Middle frontal gyrus (tissue), 1 donor: ENCODE measurements at regions not wholly inside any gene's neighbourhood (a gene's known extent, or its start where the extent isn't known, plus 50 kb on each side); places are given as distances from the start of the nearest gene placed in this dataset.

Source experiments
- DNase-seq: peaks from one replicate; pipeline ENCODE4 v3.0.0-alpha.2; 2015; ENCODE audit warnings: low spot score; ENCODE audit errors: extremely low spot score

- no peak for DNase-seq
Measured at GRCh38 chr1:88056881-88057280, 627.2 kb upstream of the PKN2 start.

- DNase-seq: no peak
Measured at GRCh38 chr1:88058205-88058604, 625.9 kb upstream of the PKN2 start.

GRCh38 chr1:88060112-88060673, 623.9 kb upstream of the PKN2 start:
- DNase-seq: peak; percentile 14

GRCh38 chr1:88060750-88061491, 623.2 kb upstream of the PKN2 start:
- DNase-seq: no peak

GRCh38 chr1:88061492-88062177, 622.4 kb upstream of the PKN2 start:
- no peak for DNase-seq

- DNase-seq: no peak
Measured at GRCh38 chr1:88062650-88063153, 621.4 kb upstream of the PKN2 start.

- DNase-seq: no peak
Measured at GRCh38 chr1:88063605-88064004, 620.5 kb upstream of the PKN2 start.

- DNase-seq: no peak
Measured at GRCh38 chr1:88068407-88068960, 615.6 kb upstream of the PKN2 start.

GRCh38 chr1:88070956-88071355, 613.1 kb upstream of the PKN2 start:
- DNase-seq: no peak

GRCh38 chr1:88074661-88075060, 609.4 kb upstream of the PKN2 start:
- DNase-seq: no peak

- no peak for DNase-seq
Measured at GRCh38 chr1:88075813-88076212, 608.3 kb upstream of the PKN2 start.

- no peak for DNase-seq
Measured at GRCh38 chr1:88079036-88079435, 605.0 kb upstream of the PKN2 start.

- no peak for DNase-seq
Measured at GRCh38 chr1:88080875-88081274, 603.2 kb upstream of the PKN2 start.

GRCh38 chr1:88088481-88088880, 595.6 kb upstream of the PKN2 start:
- DNase-seq: no peak

GRCh38 chr1:88089961-88090360, 594.1 kb upstream of the PKN2 start:
- DNase-seq: no peak

- DNase-seq: no peak
Measured at GRCh38 chr1:88098881-88099280, 585.2 kb upstream of the PKN2 start.

GRCh38 chr1:88101041-88101440, 583.0 kb upstream of the PKN2 start:
- no peak for DNase-seq

GRCh38 chr1:88104236-88104635, 579.8 kb upstream of the PKN2 start:
- no peak for DNase-seq

GRCh38 chr1:88104886-88105285, 579.2 kb upstream of the PKN2 start:
- no peak for DNase-seq

- no peak for DNase-seq
Measured at GRCh38 chr1:88111816-88112215, 572.3 kb upstream of the PKN2 start.

- no peak for DNase-seq
Measured at GRCh38 chr1:88117597-88117996, 566.5 kb upstream of the PKN2 start.

- DNase-seq: no peak
Measured at GRCh38 chr1:88118176-88118845, 565.8 kb upstream of the PKN2 start.
